ENCODE measurements at regions not wholly inside any gene's neighbourhood (a gene's known extent, or its start where the extent isn't known, plus 50 kb on each side); places are given as distances from the start of the nearest gene placed in this dataset.
"Not testable (repeated sequence)": the region's sequence is repeated elsewhere in the genome, so short reads cannot be mapped to it uniquely, and the experiment has no call there.

DNA sequence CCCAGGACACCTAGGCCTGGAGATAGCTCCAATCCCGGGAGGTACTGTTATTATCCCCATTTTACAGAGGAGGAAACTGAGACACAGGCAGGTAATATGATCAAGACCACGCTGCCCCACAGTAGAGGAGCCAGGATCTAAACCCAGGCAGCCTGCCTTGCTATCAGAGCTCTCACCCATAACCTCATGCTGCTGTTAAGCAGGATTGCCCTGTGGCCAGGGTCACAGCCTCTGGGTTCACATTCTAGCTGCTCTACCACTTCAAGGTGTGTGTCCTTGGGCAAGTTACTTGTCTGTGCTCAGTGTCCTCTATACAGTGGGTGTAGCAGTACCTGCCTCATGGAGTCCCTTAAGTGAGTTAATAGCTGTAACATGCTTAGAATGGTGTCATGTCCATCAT, 1015.3 kb downstream of the KCNJ18 start:
- Histone ChIP-seq H3K27me3 (replicated peaks) (no peaks in the 10 kb centered on the region), H3K27ac (no peak overlapping the region), H3K4me3 (ENCODE audit: low read depth, low read length) (no peak overlapping the region), H3K36me3 (replicated peaks) (no peaks in the 10 kb centered on the region)
- TF ChIP-seq, protein P1, sequence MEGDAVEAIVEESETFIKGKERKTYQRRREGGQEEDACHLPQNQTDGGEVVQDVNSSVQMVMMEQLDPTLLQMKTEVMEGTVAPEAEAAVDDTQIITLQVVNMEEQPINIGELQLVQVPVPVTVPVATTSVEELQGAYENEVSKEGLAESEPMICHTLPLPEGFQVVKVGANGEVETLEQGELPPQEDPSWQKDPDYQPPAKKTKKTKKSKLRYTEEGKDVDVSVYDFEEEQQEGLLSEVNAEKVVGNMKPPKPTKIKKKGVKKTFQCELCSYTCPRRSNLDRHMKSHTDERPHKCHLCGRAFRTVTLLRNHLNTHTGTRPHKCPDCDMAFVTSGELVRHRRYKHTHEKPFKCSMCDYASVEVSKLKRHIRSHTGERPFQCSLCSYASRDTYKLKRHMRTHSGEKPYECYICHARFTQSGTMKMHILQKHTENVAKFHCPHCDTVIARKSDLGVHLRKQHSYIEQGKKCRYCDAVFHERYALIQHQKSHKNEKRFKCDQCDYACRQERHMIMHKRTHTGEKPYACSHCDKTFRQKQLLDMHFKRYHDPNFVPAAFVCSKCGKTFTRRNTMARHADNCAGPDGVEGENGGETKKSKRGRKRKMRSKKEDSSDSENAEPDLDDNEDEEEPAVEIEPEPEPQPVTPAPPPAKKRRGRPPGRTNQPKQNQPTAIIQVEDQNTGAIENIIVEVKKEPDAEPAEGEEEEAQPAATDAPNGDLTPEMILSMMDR (IDR thresholded peaks at IDR 0.05; ENCODE audit: low read depth, low read length, missing control alignments): no peak
- in situ Hi-C loops (cut with HindIII; ENCODE audit: low pct_ligation_motif_present, low sequenced_read_pairs): no loop called here
- DNase-seq: no peak

DNA sequence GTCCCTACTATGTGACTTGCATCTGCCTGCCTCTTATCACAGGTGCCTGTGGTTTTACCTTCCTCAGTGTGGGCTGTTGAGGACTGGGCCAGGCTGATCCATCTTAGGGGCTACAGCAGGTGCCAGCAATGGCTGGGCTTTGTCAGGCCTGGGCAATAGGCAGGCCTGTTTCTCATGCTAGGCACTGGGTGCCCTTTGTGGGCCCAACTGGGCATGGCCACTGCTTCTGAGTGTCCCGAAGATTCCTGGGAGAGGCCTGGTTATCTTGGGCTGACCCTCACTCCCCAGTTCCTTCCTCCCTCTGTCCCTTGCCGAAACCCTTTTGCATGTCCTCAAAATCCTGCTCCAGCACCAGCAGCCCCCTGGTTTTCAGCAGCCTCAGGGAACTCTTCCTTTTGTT, 1024.9 kb downstream of the KCNJ18 start:
- Histone ChIP-seq H3K27ac (no peak overlapping the region), H3K4me3 (ENCODE audit: low read depth, low read length) (no peak overlapping the region), H3K36me3 (replicated peaks) (no peaks in the 10 kb centered on the region), H3K27me3 (replicated peaks) (no peaks in the 10 kb centered on the region)
- DNase-seq: no peak
- in situ Hi-C loops (cut with HindIII; ENCODE audit: low pct_ligation_motif_present, low sequenced_read_pairs): no loop called here
- TF ChIP-seq, protein P1 (IDR thresholded peaks at IDR 0.05; ENCODE audit: low read depth, low read length, missing control alignments): no peak

DNA sequence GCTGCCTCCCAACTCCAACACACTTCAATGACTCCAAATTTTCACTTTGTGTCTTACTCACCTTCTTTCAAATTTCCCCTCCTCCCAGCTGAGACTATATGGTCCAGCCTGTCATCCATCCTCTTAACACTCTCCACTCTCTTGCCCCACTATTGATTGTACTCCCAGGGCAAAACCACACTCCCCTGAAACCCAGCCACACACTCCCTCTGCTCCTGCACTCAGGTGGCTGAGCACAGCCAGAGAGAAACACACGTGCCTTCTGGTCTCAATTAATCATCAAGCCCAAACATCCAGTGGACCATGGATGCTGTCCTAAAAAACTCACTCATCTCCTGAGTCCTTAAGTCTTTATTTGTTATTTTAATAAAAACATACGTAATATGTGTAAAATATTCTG, 1026.4 kb downstream of the KCNJ18 start:
- DNase-seq: no peak
- Histone ChIP-seq H3K36me3 (replicated peaks) (no peaks in the 10 kb centered on the region), H3K27ac (no peak overlapping the region), H3K27me3 (replicated peaks) (no peaks in the 10 kb centered on the region), H3K4me3 (ENCODE audit: low read depth, low read length) (no peak overlapping the region)
- TF ChIP-seq, protein P1 (IDR thresholded peaks at IDR 0.05; ENCODE audit: low read depth, low read length, missing control alignments): no peak
- in situ Hi-C loops (cut with HindIII; ENCODE audit: low pct_ligation_motif_present, low sequenced_read_pairs): no loop called here

DNA sequence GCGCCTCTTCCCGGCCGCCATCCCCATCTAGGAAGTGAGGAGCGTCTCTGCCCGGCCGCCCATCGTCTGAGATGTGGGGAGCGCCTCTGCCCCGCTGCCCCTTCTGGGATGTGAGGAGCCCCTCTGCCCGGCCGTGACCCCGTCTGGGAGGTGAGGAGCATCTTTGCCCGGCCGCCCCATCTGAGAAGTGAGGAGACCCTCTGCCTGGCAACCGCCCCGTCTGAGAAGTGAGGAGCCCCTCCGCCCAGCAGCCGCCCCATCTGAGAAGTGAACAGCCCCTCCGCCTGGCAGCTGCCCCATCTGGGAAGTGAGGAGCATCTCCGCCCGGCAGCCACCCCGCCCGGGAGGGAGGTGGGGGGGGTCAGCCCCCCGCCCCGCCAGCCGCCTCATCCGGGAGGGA, 1048.7 kb downstream of the KCNJ18 start:
- H3K4me3 ChIP-seq (ENCODE audit: low read depth, low read length); H3K27me3 ChIP-seq (replicated peaks); H3K27ac ChIP-seq; DNase-seq; in situ Hi-C loops (cut with HindIII; ENCODE audit: low pct_ligation_motif_present, low sequenced_read_pairs); H3K36me3 ChIP-seq (replicated peaks): not testable (repeated sequence)

Data from brain microvascular endothelial cell (primary cell).